Activated CD8-positive, alpha-beta T cell treated with anti-CD3 and anti-CD28 coated beads for 36 hours (primary cell): ENCODE measurements at regions not wholly inside any gene's neighbourhood (a gene's known extent, or its start where the extent isn't known, plus 50 kb on each side); places are given as distances from the start of the nearest gene placed in this dataset.
"Not testable (repeated sequence)": the region's sequence is repeated elsewhere in the genome, so short reads cannot be mapped to it uniquely, and the experiment has no call there.

Experiments
- ATAC-seq: fragments of 200-7000 bp; cut with Tn5 transposase; one replicate; pipeline ENCODE4 v1.10.0; 2021; ENCODE audit warnings: mild to moderate bottlenecking, moderate library complexity
- CTCF ChIA-PET: fragments of 350-600 bp; sonication (Branson Sonifier 250); formaldehyde crosslinking; loops from one replicate; lab custom pipeline; 2021; ENCODE audit warnings: antibody characterized with exemption; lab: Charles Lee
- POLR2A ChIA-PET: fragments of 350-600 bp; sonication (Branson Sonifier 250); formaldehyde crosslinking; loops from one replicate; lab custom pipeline; 2021; ENCODE audit warnings: antibody characterized with exemption; lab: Charles Lee
- DNase-seq: peaks from one replicate; pipeline ENCODE4 v3.0.0-alpha.2; 2020
- H3K27ac Mint-ChIP-seq: one replicate; pipeline ENCODE4 v1.8.0; 2021; ENCODE audit warnings: mild to moderate bottlenecking, mixed read lengths
- H3K27me3 Mint-ChIP-seq: one replicate; pipeline ENCODE4 v1.8.0; 2021; ENCODE audit warnings: mixed read lengths
- H3K36me3 Mint-ChIP-seq: one replicate; pipeline ENCODE4 v1.8.0; 2021; ENCODE audit warnings: low read depth, mixed read lengths
- H3K4me1 Mint-ChIP-seq: one replicate; pipeline ENCODE4 v1.8.0; 2021; ENCODE audit warnings: low read depth, mixed read lengths
- H3K4me3 Mint-ChIP-seq: one replicate; pipeline ENCODE4 v1.8.0; 2021; ENCODE audit warnings: mild to moderate bottlenecking, moderate library complexity, mixed read lengths
- H3K9me3 Mint-ChIP-seq: one replicate; pipeline ENCODE4 v1.8.0; 2021; ENCODE audit warnings: mixed read lengths
- intact Hi-C: fragments of 100-400 bp; cut with micrococcal nuclease; formaldehyde crosslinking; loops from one replicate; pipeline ENCODE4 v1.10.0; 2022
- TF ChIP-seq, protein P1 (sequence below): fragments of 200-600 bp; IDR thresholded peaks from one replicate; pipeline ENCODE4 v1.8.0; 2022; ENCODE audit warnings: antibody characterized with exemption, mild to moderate bottlenecking

GRCh38 chr4:179372746-179373145 lies 1930.5 kb upstream of the AGA start:
- no peak overlapping the region for H3K4me3 Mint-ChIP-seq
- ChIA-PET POLR2A (no interaction called here), CTCF (no interaction called here)

GRCh38 chr4:179378847-179379246 lies 1936.6 kb upstream of the AGA start:
- H3K27me3 Mint-ChIP-seq, DNase-seq, POLR2A ChIA-PET, H3K4me3 Mint-ChIP-seq, intact Hi-C loops, H3K4me1 Mint-ChIP-seq, ATAC-seq, H3K27ac Mint-ChIP-seq, H3K36me3 Mint-ChIP-seq: not testable (repeated sequence)
- CTCF ChIA-PET: interaction anchor here (1.1 kb wide), 1 partner anchor 15 kb away, joined by 3 read pairs; no protein-coding TSS in a partner anchor
- peaks cover 11% of the 10 kb centered on the region for H3K9me3 Mint-ChIP-seq

More at GRCh38 chr4:179372746-179373145, 1930.5 kb upstream of the AGA start:
- Mint-ChIP-seq H3K27me3 (no peaks in the 10 kb centered on the region), H3K27ac (no peak overlapping the region), H3K4me1 (no peaks in the 10 kb centered on the region), H3K9me3 (peaks cover 8% of the 10 kb centered on the region), H3K36me3 (no peaks in the 10 kb centered on the region)
- intact Hi-C loops: no loop called here
- TF ChIP-seq, protein P1, sequence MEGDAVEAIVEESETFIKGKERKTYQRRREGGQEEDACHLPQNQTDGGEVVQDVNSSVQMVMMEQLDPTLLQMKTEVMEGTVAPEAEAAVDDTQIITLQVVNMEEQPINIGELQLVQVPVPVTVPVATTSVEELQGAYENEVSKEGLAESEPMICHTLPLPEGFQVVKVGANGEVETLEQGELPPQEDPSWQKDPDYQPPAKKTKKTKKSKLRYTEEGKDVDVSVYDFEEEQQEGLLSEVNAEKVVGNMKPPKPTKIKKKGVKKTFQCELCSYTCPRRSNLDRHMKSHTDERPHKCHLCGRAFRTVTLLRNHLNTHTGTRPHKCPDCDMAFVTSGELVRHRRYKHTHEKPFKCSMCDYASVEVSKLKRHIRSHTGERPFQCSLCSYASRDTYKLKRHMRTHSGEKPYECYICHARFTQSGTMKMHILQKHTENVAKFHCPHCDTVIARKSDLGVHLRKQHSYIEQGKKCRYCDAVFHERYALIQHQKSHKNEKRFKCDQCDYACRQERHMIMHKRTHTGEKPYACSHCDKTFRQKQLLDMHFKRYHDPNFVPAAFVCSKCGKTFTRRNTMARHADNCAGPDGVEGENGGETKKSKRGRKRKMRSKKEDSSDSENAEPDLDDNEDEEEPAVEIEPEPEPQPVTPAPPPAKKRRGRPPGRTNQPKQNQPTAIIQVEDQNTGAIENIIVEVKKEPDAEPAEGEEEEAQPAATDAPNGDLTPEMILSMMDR: no peak
- no peak for ATAC-seq
- no peak for DNase-seq

DNA sequence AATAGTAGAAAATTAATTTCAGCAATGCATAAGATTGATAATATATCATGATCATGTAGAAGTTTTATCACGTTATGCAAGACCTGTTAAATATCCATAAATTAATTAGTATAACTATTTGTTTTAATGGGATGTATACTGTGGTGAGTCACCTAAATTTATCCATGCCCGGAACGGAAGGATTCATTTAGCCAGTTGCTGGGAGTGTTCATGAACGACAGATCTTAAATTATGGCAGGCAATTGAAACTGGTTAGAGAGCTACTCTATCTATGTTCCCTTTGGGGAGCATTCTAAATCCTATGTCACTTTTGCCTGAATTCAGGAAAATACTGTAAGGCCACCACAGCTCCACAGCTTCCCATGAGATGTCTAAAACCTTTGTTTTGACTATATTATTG lies 1950.5 kb upstream of the AGA start:
- CTCF ChIA-PET: no interaction called here
- Mint-ChIP-seq H3K27me3 (no peaks in the 10 kb centered on the region), H3K27ac (no peak overlapping the region), H3K36me3 (no peaks in the 10 kb centered on the region), H3K4me3 (no peak overlapping the region), H3K4me1 (no peaks in the 10 kb centered on the region), H3K9me3 (peaks cover 8% of the 10 kb centered on the region)
- intact Hi-C loops: no loop called here
- POLR2A ChIA-PET: no interaction called here
- TF ChIP-seq, protein P1: no peak
- ATAC-seq: no peak
- no peak for DNase-seq

- TF ChIP-seq, protein P1: no peak
- Mint-ChIP-seq H3K4me1 (no peaks in the 10 kb centered on the region), H3K36me3 (no peaks in the 10 kb centered on the region), H3K27me3 (no peaks in the 10 kb centered on the region), H3K9me3 (peaks cover 8% of the 10 kb centered on the region), H3K4me3 (no peak overlapping the region), H3K27ac (no peak overlapping the region)
- DNase-seq (no peak), ATAC-seq (no peak)
- intact Hi-C loops: no loop called here
- ChIA-PET POLR2A (no interaction called here), CTCF (no interaction called here)
These were observed 1956.2 kb upstream of the AGA start for GRCh38 chr4:179398414-179398813.

- POLR2A ChIA-PET: no interaction called here
- no peaks in the 10 kb centered on the region for H3K4me1 Mint-ChIP-seq
- CTCF ChIA-PET: no interaction called here
These were observed 1957.0 kb upstream of the AGA start for GRCh38 chr4:179399054-179399782.

More at GRCh38 chr4:179399054-179399782, 1957.0 kb upstream of the AGA start:
- H3K9me3 Mint-ChIP-seq: peaks cover 8% of the 10 kb centered on the region
- H3K27ac Mint-ChIP-seq: no peak overlapping the region
- DNase-seq (no peak), ATAC-seq (no peak)
- H3K36me3 Mint-ChIP-seq: no peaks in the 10 kb centered on the region
- TF ChIP-seq, protein P1: no peak
- no peaks in the 10 kb centered on the region for H3K27me3 Mint-ChIP-seq
- H3K4me3 Mint-ChIP-seq: no peak overlapping the region
- intact Hi-C loops: no loop called here
